Heart left ventricle (tissue), 16 donors: ENCODE measurements at regions not wholly inside any gene's neighbourhood (a gene's known extent, or its start where the extent isn't known, plus 50 kb on each side); places are given as distances from the start of the nearest gene placed in this dataset.

Experiments used
- ATAC-seq, 4 donors: fragments of 200-7000 bp; cut with Tn5 transposase; one replicate each; pipeline ENCODE4 v1.9.1; 2020 to 2022; ENCODE audit warnings: moderate library complexity in 4 of 4, mild to moderate bottlenecking in 3 of 4, moderate number of reproducible peaks in 1 of 4
- DNase-seq, 5 donors: peaks; one replicate each; pipeline ENCODE4 v3.0.0-alpha.2; 2020
- H3K27ac ChIP-seq, 12 donors: fragments of 200-600 bp; sonication (generic) in 4 of 12; one replicate each; pipeline versions ENCODE4 v1.5.0 to v1.8.0; 2016 to 2022; ENCODE audit warnings: mild to moderate bottlenecking in 2 of 12
- H3K27me3 ChIP-seq, 9 donors: fragments of 200-600 bp; sonication (generic) in 2 of 9; one replicate each; pipeline versions ENCODE4 v1.5.1 to v1.8.0; 2016 to 2022; ENCODE audit warnings: mild to moderate bottlenecking in 3 of 9
- H3K36me3 ChIP-seq, 9 donors: fragments of 200-600 bp; sonication (generic) in 2 of 9; one replicate each; pipeline versions ENCODE4 v1.5.0 to v1.8.0; 2018 to 2022; ENCODE audit warnings: mild to moderate bottlenecking in 2 of 9
- H3K4me1 ChIP-seq, 12 donors: fragments of 200-600 bp; sonication (generic) in 4 of 12; one replicate each; pipeline versions ENCODE4 v1.5.0 to v1.8.0; 2016 to 2022; ENCODE audit warnings: mild to moderate bottlenecking in 3 of 12
- H3K4me3 ChIP-seq, 12 donors: fragments of 200-600 bp; sonication (generic) in 4 of 12; one replicate each; pipeline versions ENCODE4 v1.5.0 to v1.8.0; 2017 to 2022; ENCODE audit warnings: mild to moderate bottlenecking in 9 of 12, moderate library complexity in 4 of 12
- H3K9me3 ChIP-seq, 12 donors: fragments of 200-600 bp; sonication (generic) in 4 of 12; one replicate each; pipeline versions ENCODE4 v1.5.0 to v1.8.0; 2016 to 2022; ENCODE audit warnings: mild to moderate bottlenecking in 1 of 12
- POLR2A ChIP-seq, 2 donors: fragments of 450-650 bp; IDR thresholded peaks; one replicate each; pipeline ENCODE4 v1.6.1; 2017; ENCODE audit warnings: antibody characterized with exemption in 2 of 2, mild to moderate bottlenecking in 2 of 2, moderate library complexity in 2 of 2
- WGBS, 4 donors: extraction: QIAGEN DNeasy Blood & Tissue Kit in 2 of 4; methylation state at CpG; one replicate each; pipeline versions ENCODE4 v1.1.5 to v1.1.7; 2013 to 2018; 5-methylcytosine and 5-hydroxymethylcytosine counted together
- intact Hi-C, 10 donors: fragments of 100-400 bp; cut with DNase I; formaldehyde crosslinking; loops; one replicate each; pipeline versions ENCODE4 v1.11.1 to v1.14.2; 2022
- TF ChIP-seq, protein P1 (sequence below), 12 donors: fragments of 200-600 bp; sonication (generic) in 4 of 12; IDR thresholded peaks; one replicate each; pipeline versions ENCODE4 v1.5.0 to v1.8.0; 2018 to 2022; ENCODE audit warnings: antibody characterized with exemption in 12 of 12, mild to moderate bottlenecking in 5 of 12
- donor health status: ischemic (EF 13 %, LVEDD 7.1; RV severe dilation, severe dysfunction).
- donor health status: healthy with polysubstance abuse.
- donor health status: DM: no; HTN: yes; CAD: no.
- donor health status: DM: no; HTN: no; CAD: no.
- donor health status: ischemic (EF 25% LVEDD 6.9; RV normal size, moderate dysfunction).
- donor health status: ischemic (EF 25% LVEDD 5.7; RV mildly dilated, moderate dysfunction).
- donor health status: healthy.
- donor health status: DM: yes; HTN: yes; CAD: no.
- donor health status: ischemic (EF 35%, LVEDD 5.7; RV mildly dilated, moderate dysfunction).
- donor health status: nonischemic (EF 11% LVEDD 7.7; RV severe dilation, severe dysfunction).
- donor health status: DM: yes; HTN: yes; CAD: no.
- donor health status: PGD.
- donor health status: ischemic (EF 29% LVEDD 5.4; RV normal size, mild dysfunction).
- donor health status: nonischemic (EF 23%, LVEDD 6.1; RV moderate dilation, normal function).

DNA sequence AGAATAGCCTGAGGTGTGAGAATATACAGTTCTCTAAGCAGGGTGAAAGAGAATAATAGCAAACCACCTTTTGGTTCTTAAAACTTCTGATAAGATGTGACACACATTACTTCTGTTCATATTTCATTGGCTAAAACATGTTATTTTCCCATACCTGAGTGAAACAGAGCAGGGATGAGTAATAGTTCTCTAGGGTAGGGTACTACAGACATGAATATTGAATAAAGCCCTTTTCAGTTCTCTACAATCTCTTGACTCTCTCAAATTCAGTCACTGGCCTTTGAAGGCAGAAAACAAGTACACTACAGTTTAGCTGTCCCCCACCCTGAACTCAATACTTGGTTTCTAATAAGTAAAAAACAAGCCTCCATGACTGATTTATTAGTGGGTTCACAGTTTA lies 454.1 kb upstream of the MDGA2 start:
- intact Hi-C loops, result no loop called here
- no peak overlapping the region for H3K27ac ChIP-seq

DNA sequence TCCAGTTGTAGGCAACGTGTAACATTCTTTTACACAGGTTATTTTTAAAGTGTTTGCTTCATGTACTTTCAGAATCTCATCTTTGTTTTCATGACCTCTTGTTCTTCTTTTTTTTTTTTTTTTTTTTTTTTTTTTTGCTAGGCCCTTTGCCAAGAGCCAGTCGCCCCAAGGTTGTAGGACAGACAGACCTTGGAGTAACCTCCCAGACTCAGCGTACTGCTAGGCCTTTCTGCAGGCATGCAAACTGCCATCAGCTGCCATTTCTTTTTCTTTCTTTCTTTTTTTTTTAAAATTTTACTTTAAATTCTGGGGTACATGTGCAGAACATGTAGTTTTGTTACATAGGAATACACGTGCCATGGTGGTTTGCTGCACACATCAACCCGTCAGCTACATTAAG lies 452.3 kb upstream of the MDGA2 start:
- intact Hi-C loops, result no loop called here
- no peak overlapping the region for H3K4me3 ChIP-seq
- no peak for TF ChIP-seq POLR2A (IDR thresholded peaks at IDR 0.05)
- TF ChIP-seq, protein P1, sequence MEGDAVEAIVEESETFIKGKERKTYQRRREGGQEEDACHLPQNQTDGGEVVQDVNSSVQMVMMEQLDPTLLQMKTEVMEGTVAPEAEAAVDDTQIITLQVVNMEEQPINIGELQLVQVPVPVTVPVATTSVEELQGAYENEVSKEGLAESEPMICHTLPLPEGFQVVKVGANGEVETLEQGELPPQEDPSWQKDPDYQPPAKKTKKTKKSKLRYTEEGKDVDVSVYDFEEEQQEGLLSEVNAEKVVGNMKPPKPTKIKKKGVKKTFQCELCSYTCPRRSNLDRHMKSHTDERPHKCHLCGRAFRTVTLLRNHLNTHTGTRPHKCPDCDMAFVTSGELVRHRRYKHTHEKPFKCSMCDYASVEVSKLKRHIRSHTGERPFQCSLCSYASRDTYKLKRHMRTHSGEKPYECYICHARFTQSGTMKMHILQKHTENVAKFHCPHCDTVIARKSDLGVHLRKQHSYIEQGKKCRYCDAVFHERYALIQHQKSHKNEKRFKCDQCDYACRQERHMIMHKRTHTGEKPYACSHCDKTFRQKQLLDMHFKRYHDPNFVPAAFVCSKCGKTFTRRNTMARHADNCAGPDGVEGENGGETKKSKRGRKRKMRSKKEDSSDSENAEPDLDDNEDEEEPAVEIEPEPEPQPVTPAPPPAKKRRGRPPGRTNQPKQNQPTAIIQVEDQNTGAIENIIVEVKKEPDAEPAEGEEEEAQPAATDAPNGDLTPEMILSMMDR (IDR thresholded peaks at IDR 0.05), result no peak
- 56 to 66% (median 59%) methylated on average over 5 of the region's 5 CpGs for WGBS, 4 donors
- no peak overlapping the region for H3K27ac ChIP-seq
- DNase-seq (no peak), ATAC-seq (no peak)
- no peaks in the 10 kb centered on the region for H3K27me3 ChIP-seq
- no peaks in the 10 kb centered on the region for H3K36me3 ChIP-seq
- H3K9me3 ChIP-seq, result peaks cover 0 to 1% (median 0%) of the 10 kb centered on the region in 12 donors
- no peaks in the 10 kb centered on the region for H3K4me1 ChIP-seq

More for the DNA sequence above, 454.1 kb upstream of the MDGA2 start:
- no peaks in the 10 kb centered on the region for H3K36me3 ChIP-seq
- peaks cover 0 to 4% (median 0%) of the 10 kb centered on the region in 12 donors for H3K9me3 ChIP-seq
- ATAC-seq (no peak), DNase-seq (no peak)
- no peaks in the 10 kb centered on the region for H3K4me1 ChIP-seq
- no peaks in the 10 kb centered on the region for H3K27me3 ChIP-seq
- TF ChIP-seq, protein P1 (IDR thresholded peaks at IDR 0.05), result no peak
- TF ChIP-seq POLR2A (IDR thresholded peaks at IDR 0.05), result no peak
- H3K4me3 ChIP-seq, result no peak overlapping the region

DNA sequence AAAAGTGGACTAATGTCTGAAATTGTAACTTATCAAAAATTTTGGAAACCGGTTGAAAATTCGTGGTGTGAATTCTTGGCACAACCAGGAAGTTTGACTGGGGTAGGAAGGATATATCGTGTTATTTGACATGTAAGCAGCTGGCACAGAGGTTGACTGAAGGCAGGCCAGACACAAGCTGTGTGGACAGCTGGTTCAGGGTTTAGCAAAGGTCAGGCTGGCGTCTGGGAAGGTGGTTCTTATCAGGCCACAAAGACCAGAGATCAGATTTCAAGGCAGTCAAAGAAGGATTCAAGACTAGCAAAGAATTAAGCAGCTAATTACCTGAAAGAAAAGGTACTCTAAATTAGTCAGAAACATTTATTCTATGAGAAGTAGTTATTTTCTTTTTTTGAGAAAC lies 450.2 kb upstream of the MDGA2 start:
- WGBS, 4 donors, result 11 to 21% (median 13%) methylated on average over 4 of the region's 4 CpGs
- H3K9me3 ChIP-seq, result no peaks in the 10 kb centered on the region
- intact Hi-C loops, result no loop called here
- no peaks in the 10 kb centered on the region for H3K36me3 ChIP-seq
- DNase-seq, result no peak
- H3K27ac ChIP-seq, result no peak overlapping the region
- ATAC-seq, result no peak
- no peak for TF ChIP-seq POLR2A (IDR thresholded peaks at IDR 0.05)
- TF ChIP-seq, protein P1 (IDR thresholded peaks at IDR 0.05), result no peak
- no peaks in the 10 kb centered on the region for H3K4me1 ChIP-seq
- no peaks in the 10 kb centered on the region for H3K27me3 ChIP-seq
- H3K4me3 ChIP-seq, result no peak overlapping the region

DNA sequence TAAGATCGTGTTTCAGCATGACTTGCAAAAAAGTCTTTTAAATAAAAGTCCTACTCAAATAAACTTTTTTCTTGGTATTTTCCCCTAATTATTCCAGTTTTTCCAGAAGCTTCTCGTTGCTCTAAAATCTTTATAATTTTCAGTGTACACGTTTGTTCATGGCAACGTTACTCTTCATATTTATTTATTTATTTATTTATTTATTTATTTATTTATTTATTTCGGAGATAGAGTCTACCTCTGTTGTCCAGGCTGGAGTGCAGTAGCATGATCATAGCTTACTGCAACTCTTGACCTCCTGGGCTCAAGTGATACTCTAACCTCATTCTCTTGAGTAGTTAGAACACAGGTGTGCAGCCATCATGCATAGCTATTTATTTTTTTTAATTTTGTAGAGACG lies 438.3 kb upstream of the MDGA2 start:
- Histone ChIP-seq H3K4me3 (no peak overlapping the region), H3K4me1 (no peaks in the 10 kb centered on the region), H3K9me3 (no peaks in the 10 kb centered on the region), H3K36me3 (no peaks in the 10 kb centered on the region), H3K27ac (no peak overlapping the region), H3K27me3 (no peaks in the 10 kb centered on the region)
- TF ChIP-seq POLR2A (IDR thresholded peaks at IDR 0.05), result no peak
- TF ChIP-seq, protein P1 (IDR thresholded peaks at IDR 0.05), result no peak
- DNase-seq, result no peak
- WGBS, 4 donors, result 75 to 89% (median 82%) methylated on average over 6 of the region's 6 CpGs
- intact Hi-C loops, result no loop called here
- ATAC-seq, result no peak
